ENCODE measurements at regions not wholly inside any gene's neighbourhood (a gene's known extent, or its start where the extent isn't known, plus 50 kb on each side); places are given as distances from the start of the nearest gene placed in this dataset.

DNA sequence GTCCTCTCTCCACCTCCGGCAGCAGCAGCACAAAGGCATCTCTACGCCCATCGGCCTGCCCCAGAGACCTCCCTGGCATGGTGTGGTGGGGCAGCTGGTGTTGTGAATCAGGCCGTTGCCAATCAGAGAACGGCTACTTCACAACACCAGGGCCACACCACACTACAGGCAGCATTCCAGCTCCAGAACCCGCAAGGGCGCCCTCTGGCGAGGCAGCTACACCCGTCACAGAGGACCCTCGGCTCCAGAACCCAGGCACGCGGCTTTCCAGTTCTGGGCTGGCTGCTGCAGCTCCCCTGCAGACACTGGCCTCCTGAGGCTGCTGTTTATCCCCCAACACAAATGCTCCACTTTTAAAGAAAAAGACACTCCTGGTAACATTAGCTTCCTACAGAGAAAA lies 127.5 kb upstream of the TOPAZ1 start:
- TF ChIP-seq EZH2 (IDR thresholded peaks at IDR 0.05; ENCODE audit: insufficient read depth, poor library complexity, severe bottlenecking) (no peak), EZH2phosphoT487 (IDR thresholded peaks at IDR 0.05; ENCODE audit: insufficient read depth, low read depth) (no peak)

All from GM23248 (cell line).